HFFc6 (cell line): ENCODE measurements at regions not wholly inside any gene's neighbourhood (a gene's known extent, or its start where the extent isn't known, plus 50 kb on each side); places are given as distances from the start of the nearest gene placed in this dataset.

Experiments used
- DNase-seq: peaks from one replicate; pipeline ENCODE4 v3.0.0-alpha.2; 2018
- H3K27ac Mint-ChIP-seq: 2 replicates; pipeline ENCODE4 v1.8.0; 2020; ENCODE audit warnings: mild to moderate bottlenecking, mixed read lengths
- H3K27me3 Mint-ChIP-seq: 2 replicates; pipeline ENCODE4 v1.8.0; 2021; ENCODE audit warnings: mild to moderate bottlenecking, moderate library complexity, mixed read lengths; ENCODE audit not compliant: insufficient read depth
- H3K36me3 Mint-ChIP-seq: 2 replicates; pipeline ENCODE4 v1.8.0; 2021; ENCODE audit warnings: low read depth, mixed read lengths
- H3K4me1 Mint-ChIP-seq: 2 replicates; pipeline ENCODE4 v1.8.0; 2020; ENCODE audit warnings: low read depth, mixed read lengths
- H3K4me3 Mint-ChIP-seq: 2 replicates; pipeline ENCODE4 v1.8.0; 2020; ENCODE audit warnings: mild to moderate bottlenecking, moderate library complexity, mixed read lengths
- H3K9me3 Mint-ChIP-seq: 2 replicates; pipeline ENCODE4 v1.8.0; 2020; ENCODE audit warnings: mild to moderate bottlenecking, mixed read lengths
- TF ChIP-seq, protein P1 (sequence below): fragments of 200-600 bp; sonication (generic); IDR thresholded peaks from 2 replicates; pipeline ENCODE4 v1.5.0; 2021; ENCODE audit warnings: antibody characterized with exemption, mild to moderate bottlenecking

DNA sequence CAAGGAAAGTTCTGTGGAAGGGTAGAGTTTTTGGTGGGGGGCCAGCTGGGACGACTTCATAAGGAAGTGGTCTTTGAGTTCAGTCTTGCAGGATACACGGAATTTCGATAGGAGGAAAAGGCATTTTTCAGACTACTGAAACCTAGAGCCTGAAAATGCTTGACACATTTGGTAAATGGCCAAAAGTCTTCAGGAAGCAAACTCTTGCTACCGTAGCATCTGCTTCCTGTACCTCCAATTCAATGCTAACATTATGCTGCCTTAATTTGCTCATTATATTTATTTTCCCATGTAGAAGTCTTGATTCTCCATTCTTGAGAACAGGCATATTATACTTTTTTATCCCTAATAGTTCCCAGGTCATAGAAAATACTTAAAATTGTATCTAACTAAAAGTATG is 129.3 kb upstream of the MED13 start:
- TF ChIP-seq, protein P1, sequence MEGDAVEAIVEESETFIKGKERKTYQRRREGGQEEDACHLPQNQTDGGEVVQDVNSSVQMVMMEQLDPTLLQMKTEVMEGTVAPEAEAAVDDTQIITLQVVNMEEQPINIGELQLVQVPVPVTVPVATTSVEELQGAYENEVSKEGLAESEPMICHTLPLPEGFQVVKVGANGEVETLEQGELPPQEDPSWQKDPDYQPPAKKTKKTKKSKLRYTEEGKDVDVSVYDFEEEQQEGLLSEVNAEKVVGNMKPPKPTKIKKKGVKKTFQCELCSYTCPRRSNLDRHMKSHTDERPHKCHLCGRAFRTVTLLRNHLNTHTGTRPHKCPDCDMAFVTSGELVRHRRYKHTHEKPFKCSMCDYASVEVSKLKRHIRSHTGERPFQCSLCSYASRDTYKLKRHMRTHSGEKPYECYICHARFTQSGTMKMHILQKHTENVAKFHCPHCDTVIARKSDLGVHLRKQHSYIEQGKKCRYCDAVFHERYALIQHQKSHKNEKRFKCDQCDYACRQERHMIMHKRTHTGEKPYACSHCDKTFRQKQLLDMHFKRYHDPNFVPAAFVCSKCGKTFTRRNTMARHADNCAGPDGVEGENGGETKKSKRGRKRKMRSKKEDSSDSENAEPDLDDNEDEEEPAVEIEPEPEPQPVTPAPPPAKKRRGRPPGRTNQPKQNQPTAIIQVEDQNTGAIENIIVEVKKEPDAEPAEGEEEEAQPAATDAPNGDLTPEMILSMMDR: no peak
- Mint-ChIP-seq H3K9me3 (no peaks in the 10 kb centered on the region; the same call in 1 of the 2 replicates), H3K4me1 (no peaks in the 10 kb centered on the region; the same call in 1 of the 2 replicates), H3K4me3 (no peak overlapping the region), H3K27me3 (peaks cover 6% of the 10 kb centered on the region; the same call in 1 of the 2 replicates), H3K36me3 (no peaks in the 10 kb centered on the region), H3K27ac (no peak overlapping the region)
- DNase-seq: no peak

DNA sequence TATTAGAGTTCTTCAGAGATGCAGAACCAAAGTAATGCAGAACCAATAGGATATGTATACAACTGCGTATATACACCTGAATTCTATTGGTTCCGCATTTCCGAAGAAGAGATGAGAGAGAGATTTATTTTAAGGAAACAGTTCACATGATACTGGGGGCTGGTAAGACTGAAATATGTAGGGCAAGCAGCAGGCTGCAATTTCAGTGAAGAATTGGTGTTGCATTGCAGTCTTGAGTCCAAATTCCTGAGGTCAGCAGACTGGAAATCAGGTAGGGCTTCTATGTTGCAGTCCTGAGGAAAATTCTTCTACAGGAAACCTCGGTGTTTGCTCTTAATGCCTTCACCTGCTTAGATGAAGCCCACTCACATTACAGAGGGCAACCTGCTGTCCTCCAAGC is 128.2 kb upstream of the MED13 start:
- no peaks in the 10 kb centered on the region for H3K36me3 Mint-ChIP-seq
- TF ChIP-seq, protein P1: no peak
- H3K4me3 Mint-ChIP-seq: no peak overlapping the region
- DNase-seq: no peak
- no peaks in the 10 kb centered on the region; the same call in 1 of the 2 replicates for H3K9me3 Mint-ChIP-seq
- no peak overlapping the region for H3K27ac Mint-ChIP-seq
- H3K4me1 Mint-ChIP-seq: no peaks in the 10 kb centered on the region; the same call in 1 of the 2 replicates
- H3K27me3 Mint-ChIP-seq: peaks cover 5% of the 10 kb centered on the region; the same call in 1 of the 2 replicates

DNA sequence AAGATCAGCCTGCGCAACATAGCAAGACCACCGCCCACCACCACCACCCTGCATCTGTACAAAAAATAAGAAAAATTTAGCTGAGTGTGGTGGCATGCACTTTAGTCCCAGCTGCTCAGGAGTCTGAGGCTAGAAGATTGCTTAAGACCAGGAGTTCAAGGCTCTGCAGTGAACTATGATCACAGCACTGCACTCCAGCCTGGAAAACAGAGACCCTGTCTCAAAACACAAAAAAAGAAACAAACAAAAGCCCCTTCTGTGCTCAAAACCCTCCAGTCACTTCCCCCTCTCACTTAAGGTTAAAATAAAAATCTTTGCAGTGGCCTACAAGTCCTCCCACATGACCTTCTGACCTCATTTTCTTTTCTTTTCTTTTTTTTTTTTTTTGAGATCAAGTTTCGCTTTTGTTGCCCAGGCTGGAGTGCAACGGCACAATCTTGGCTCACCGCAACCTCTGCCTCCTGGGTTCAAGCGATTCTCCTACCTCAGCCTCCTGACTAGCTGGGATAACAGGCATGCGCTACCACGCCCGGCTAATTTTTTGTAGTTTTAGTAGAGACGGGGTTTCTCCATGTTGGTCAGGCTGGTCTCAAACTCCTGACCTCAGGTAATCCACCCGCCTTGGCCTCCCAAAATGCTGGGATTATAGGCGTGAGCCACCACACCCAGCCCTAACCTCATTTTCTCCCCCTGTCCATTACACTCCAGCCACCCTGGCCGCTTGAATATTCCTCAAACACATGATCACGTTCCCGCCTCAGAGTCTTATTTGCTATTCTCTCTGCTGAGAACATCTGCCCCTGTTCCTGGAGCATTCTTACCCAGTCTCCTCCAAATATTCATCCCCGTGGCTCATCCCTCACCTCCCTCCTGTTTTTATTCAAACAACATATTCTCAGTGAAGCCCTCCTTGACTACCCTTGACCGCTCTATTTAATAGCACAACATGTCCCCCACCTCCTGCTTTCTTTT is 126.6 kb upstream of the MED13 start:
- Mint-ChIP-seq H3K4me3 (no peak overlapping the region), H3K9me3 (no peaks in the 10 kb centered on the region; the same call in 1 of the 2 replicates), H3K4me1 (no peaks in the 10 kb centered on the region; the same call in none of the 2 replicates), H3K27ac (no peak overlapping the region), H3K36me3 (no peaks in the 10 kb centered on the region), H3K27me3 (peaks cover 5% of the 10 kb centered on the region)
- DNase-seq: no peak
- TF ChIP-seq, protein P1: no peak

DNA sequence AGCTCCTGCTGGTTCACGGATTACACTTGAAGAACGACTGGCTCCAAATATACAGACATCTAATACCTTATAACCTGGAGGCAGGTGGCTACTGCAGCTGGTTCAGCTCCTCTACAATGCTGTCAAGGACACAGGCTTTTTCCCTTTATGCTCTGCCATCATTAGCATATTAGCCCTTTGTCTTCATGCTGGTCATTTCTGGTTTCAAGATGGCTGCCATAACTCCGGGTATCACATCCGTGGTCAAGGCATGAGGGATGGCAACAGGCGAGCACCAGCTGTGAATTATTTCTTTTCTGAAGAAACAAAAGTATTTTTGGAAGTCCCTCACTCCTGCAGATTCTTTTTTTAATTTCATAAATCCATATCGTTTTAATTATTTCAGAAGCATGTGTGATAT is 124.3 kb upstream of the MED13 start:
- Mint-ChIP-seq H3K36me3 (no peaks in the 10 kb centered on the region), H3K9me3 (no peaks in the 10 kb centered on the region), H3K27ac (no peak overlapping the region), H3K4me3 (no peak overlapping the region), H3K4me1 (no peaks in the 10 kb centered on the region; the same call in none of the 2 replicates), H3K27me3 (peaks cover 12% of the 10 kb centered on the region)
- DNase-seq: no peak
- TF ChIP-seq, protein P1: no peak

DNA sequence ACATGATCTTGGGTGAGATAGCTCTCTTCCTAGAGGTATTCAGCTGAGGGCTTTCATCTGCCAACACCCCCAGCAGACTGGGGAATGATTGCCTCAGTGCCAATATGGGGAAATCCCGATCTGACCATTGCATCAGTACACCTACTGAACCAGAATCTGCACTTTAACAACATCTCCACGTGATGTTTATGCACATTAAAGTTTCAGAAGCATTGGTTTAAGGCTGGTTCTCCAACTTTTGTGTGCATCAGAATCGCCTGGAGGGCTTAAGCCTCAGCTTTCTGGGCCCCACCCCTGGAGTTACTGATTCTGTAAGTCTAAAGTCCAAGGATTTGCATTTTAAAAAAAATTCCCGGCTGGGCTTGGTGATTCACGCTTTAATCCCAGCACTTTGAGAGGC is 123.6 kb upstream of the MED13 start:
- H3K36me3 Mint-ChIP-seq: no peaks in the 10 kb centered on the region
- no peaks in the 10 kb centered on the region for H3K9me3 Mint-ChIP-seq
- no peaks in the 10 kb centered on the region; the same call in none of the 2 replicates for H3K4me1 Mint-ChIP-seq
- TF ChIP-seq, protein P1: no peak
- H3K27me3 Mint-ChIP-seq: peaks cover 12% of the 10 kb centered on the region
- DNase-seq: no peak
- H3K4me3 Mint-ChIP-seq: no peak overlapping the region
- H3K27ac Mint-ChIP-seq: no peak overlapping the region
